PC-3 (cell line): ENCODE measurements at regions not wholly inside any gene's neighbourhood (a gene's known extent, or its start where the extent isn't known, plus 50 kb on each side); places are given as distances from the start of the nearest gene placed in this dataset.

ENCODE experiments used
- ATAC-seq: fragments of 200-7000 bp; cut with Tn5 transposase; 2 replicates; pipeline ENCODE4 v1.9.1; 2020; ENCODE audit warnings: mild to moderate bottlenecking, moderate library complexity
- BruUV-seq: library from RNA; stranded (reverse); fragments of 400-500 nt; replicated peaks from 2 replicates; lab custom pipeline; 2021; lab: Mats Ljungman, UMichigan
- CTCF ChIA-PET: fragments of 300-600 bp; sonication (Branson Sonifier 250); formaldehyde crosslinking; loops from one replicate; lab custom pipeline; 2022; ENCODE audit warnings: antibody characterized with exemption; lab: Charles Lee
- POLR2A ChIA-PET: fragments of 300-600 bp; sonication (Branson Sonifier 250); formaldehyde crosslinking; loops from one replicate; lab custom pipeline; 2022; ENCODE audit warnings: antibody characterized with exemption; ENCODE audit not compliant: unreplicated experiment; lab: Charles Lee
- DNase-seq: peaks from one replicate; pipeline ENCODE4 v3.0.0-alpha.2; 2015
- H2AFZ ChIP-seq: fragments of 300-600 bp; sonication (generic); 2 replicates; pipeline ENCODE4 v1.6.0; 2016; ENCODE audit warnings: antibody characterized with exemption, low read length
- H3F3A ChIP-seq: fragments of 300-600 bp; sonication (generic); one replicate; pipeline ENCODE4 v1.6.0; 2017; ENCODE audit warnings: antibody characterized with exemption, low read length, control low read depth, mild to moderate bottlenecking; ENCODE audit not compliant: unreplicated experiment
- H3K27ac ChIP-seq: fragments of 300-600 bp; sonication (generic); 2 replicates; pipeline ENCODE4 v1.5.1; 2016; ENCODE audit warnings: mild to moderate bottlenecking, low read length
- H3K27me3 ChIP-seq: fragments of 300-600 bp; sonication (generic); 2 replicates; pipeline ENCODE4 v1.6.1; 2016; ENCODE audit warnings: low read length, mixed read lengths
- H3K36me3 ChIP-seq: fragments of 300-600 bp; sonication (generic); 2 replicates; pipeline ENCODE4 v1.6.1; 2016; ENCODE audit warnings: low read depth, mixed run types, low read length, mixed read lengths
- H3K4me1 ChIP-seq: fragments of 300-600 bp; sonication (generic); 2 replicates; pipeline ENCODE4 v1.5.1; 2016; ENCODE audit warnings: low read length; ENCODE audit not compliant: insufficient read depth
- H3K4me2 ChIP-seq: fragments of 300-600 bp; sonication (generic); 2 replicates; pipeline ENCODE4 v1.6.0; 2016; ENCODE audit warnings: low read length
- H3K4me3 ChIP-seq: fragments of 300-600 bp; sonication (generic); 2 replicates; pipeline ENCODE4 v1.5.1; 2016; ENCODE audit warnings: mild to moderate bottlenecking, low read length, mixed read lengths
- H3K79me2 ChIP-seq: fragments of 300-600 bp; sonication (generic); 2 replicates; pipeline ENCODE4 v1.6.1; 2017; ENCODE audit warnings: low read length, mixed read lengths
- H3K9ac ChIP-seq: fragments of 300-600 bp; sonication (generic); 2 replicates; pipeline ENCODE4 v1.6.0; 2016; ENCODE audit warnings: mild to moderate bottlenecking, low read length
- H3K9me2 ChIP-seq: fragments of 300-600 bp; sonication (generic); replicated peaks from 2 replicates; pipeline ENCODE4 v1.6.1; 2016; ENCODE audit warnings: mixed run types, low read length, mixed read lengths
- H3K9me3 ChIP-seq: fragments of 300-600 bp; sonication (generic); 2 replicates; pipeline ENCODE4 v1.6.1; 2016; ENCODE audit warnings: low read length, mixed read lengths
- H4K20me1 ChIP-seq: fragments of 300-600 bp; sonication (generic); 2 replicates; pipeline ENCODE4 v1.6.1; 2016; ENCODE audit warnings: low read length, mixed read lengths
- CTCF ChIP-seq: fragments of 300-600 bp; sonication (generic); conservative IDR thresholded peaks from 2 replicates; pipeline ENCODE4 v1.5.1; 2017; ENCODE audit warnings: antibody characterized with exemption, low read depth, mild to moderate bottlenecking, low read length
- EZH2 ChIP-seq: fragments of 300-600 bp; sonication (generic); IDR thresholded peaks from one replicate; pipeline ENCODE4 v1.6.1; 2017; ENCODE audit warnings: antibody characterized with exemption, mild to moderate bottlenecking, low read length; ENCODE audit not compliant: unreplicated experiment
- EZH2phosphoT487 ChIP-seq: fragments of 300-600 bp; sonication (generic); IDR thresholded peaks from 2 replicates; pipeline ENCODE4 v1.6.1; 2018; ENCODE audit warnings: mild to moderate bottlenecking, antibody characterized with exemption, low read length, borderline replicate concordance
- intact Hi-C: fragments of 100-400 bp; cut with micrococcal nuclease; formaldehyde crosslinking; loops from 2 replicates; pipeline ENCODE4 v1.9.0; 2023

DNA sequence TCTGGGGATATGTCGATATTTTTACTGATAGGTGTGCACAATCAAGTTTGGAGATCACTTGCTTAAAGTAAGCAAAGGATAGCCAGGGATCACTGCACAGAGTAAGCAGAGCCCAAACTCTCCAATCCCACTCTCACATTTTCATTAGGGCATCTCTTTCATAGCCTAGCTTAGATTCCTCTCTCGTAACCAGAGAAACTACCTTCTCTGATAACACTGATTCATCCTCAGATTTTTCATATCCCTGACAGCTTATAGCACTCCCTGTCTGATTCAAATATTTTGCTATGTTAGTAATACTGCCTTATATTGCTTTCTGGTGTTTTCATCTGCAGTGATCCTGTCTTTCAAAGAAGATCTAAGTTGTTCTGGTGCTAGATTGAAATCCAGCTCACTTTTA, 123.7 kb downstream of the CBLL2 start:
- Histone ChIP-seq H3K27me3 (no peaks in the 10 kb centered on the region), H4K20me1 (no peaks in the 10 kb centered on the region), H3K36me3 (no peaks in the 10 kb centered on the region), H3K9me3 (no peaks in the 10 kb centered on the region), H3K79me2 (no peaks in the 10 kb centered on the region), H3K4me1 (peaks cover 11% of the 10 kb centered on the region), H2AFZ (no peak overlapping the region), H3K4me3 (no peak overlapping the region), H3K27ac (peak overlapping the region; percentile 20; the same call in 1 of the 2 replicates), H3K4me2 (no peak overlapping the region), H3K9ac (no peak overlapping the region), H3F3A (no peaks in the 10 kb centered on the region), H3K9me2 (no peaks in the 10 kb centered on the region)
- intact Hi-C loops, result no loop called here
- TF ChIP-seq EZH2 (no peak), CTCF (no peak), EZH2phosphoT487 (no peak)
- peak; percentile 10 for DNase-seq
- ChIA-PET CTCF (no interaction called here), POLR2A (no interaction called here)
- peak; percentile 25; the same call in 1 of the 2 replicates for ATAC-seq
- no TSS peak for BruUV-seq

DNA sequence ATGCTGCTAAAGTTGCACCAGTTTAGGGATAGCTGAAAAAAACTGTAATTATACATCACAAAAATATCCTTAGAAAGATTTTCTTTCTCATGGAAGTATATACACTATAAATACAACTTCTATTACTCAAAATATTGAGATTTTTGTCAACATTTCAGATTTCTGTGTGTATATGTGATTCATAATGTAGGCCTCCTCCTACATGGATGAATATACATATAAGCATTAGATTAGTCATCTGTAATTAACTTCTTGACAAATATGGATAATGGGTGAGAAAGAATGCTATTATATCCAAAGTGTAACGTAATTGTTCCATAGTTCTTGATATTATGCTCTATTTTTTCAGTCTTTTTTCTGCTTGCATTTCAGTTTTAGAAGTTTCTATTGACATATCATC, 124.9 kb downstream of the CBLL2 start:
- Histone ChIP-seq H4K20me1 (no peaks in the 10 kb centered on the region), H3K27ac (peak overlapping the region; percentile 26), H3K36me3 (no peaks in the 10 kb centered on the region), H2AFZ (no peak overlapping the region), H3K4me3 (no peak overlapping the region), H3K9me2 (no peaks in the 10 kb centered on the region), H3F3A (no peaks in the 10 kb centered on the region), H3K9me3 (no peaks in the 10 kb centered on the region), H3K27me3 (no peaks in the 10 kb centered on the region), H3K9ac (no peak overlapping the region), H3K4me2 (no peak overlapping the region), H3K79me2 (no peaks in the 10 kb centered on the region), H3K4me1 (peaks cover 11% of the 10 kb centered on the region)
- DNase-seq, result peak; percentile 41
- TF ChIP-seq CTCF, result no peak
- BruUV-seq, result no TSS peak
- POLR2A ChIA-PET, result no interaction called here
- CTCF ChIA-PET, result no interaction called here
- intact Hi-C loops, result no loop called here
- ATAC-seq, result peak; percentile 44

DNA sequence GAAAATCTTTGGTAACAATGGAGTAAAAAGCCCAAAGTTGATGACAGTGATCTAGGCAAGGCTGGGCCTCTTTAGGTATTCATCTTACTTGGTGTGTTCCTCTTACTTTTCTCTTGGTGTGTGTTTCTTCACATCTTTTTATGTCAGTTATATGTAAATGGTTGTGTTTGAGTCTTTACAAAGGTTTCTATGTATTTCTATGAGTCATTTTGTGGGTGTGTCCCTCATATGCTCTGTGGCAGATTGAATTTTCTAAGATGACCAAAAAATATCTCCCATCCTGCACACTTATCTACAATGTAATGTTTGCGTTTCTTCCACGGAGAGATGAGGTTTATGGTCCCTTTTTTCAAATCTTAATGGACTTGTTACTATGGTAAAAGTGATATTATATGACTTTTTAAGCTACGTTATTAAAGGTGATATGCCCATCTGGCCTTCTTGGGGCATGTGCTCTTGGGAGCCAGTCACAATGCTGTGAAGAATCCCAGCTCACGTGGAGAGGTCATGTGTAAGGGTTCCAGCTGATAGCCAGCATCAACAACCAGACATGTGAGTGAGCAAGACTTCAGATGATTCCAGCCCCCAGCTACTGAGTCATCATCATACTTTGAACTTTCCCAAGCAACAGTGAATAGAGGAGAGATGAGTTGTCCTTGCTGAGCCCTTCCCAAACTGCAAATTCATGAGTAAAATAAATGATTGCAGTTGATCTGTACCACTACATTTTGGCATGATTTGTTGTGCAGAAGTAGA, 126.9 kb downstream of the CBLL2 start:
- H3K27ac ChIP-seq, result peak overlapping the region; percentile 12; the same call in 1 of the 2 replicates
- H3K27me3 ChIP-seq, result no peaks in the 10 kb centered on the region
- no peaks in the 10 kb centered on the region for H3K9me3 ChIP-seq
- TF ChIP-seq CTCF (no peak), EZH2 (no peak), EZH2phosphoT487 (no peak)
- intact Hi-C loops, result no loop called here
- H4K20me1 ChIP-seq, result no peaks in the 10 kb centered on the region
- ATAC-seq (peak; percentile 42; the same call in 1 of the 2 replicates), DNase-seq (peak; percentile 33)
- peaks cover 11% of the 10 kb centered on the region for H3K4me1 ChIP-seq
- H3K9me2 ChIP-seq, result no peaks in the 10 kb centered on the region
- H3K36me3 ChIP-seq, result no peaks in the 10 kb centered on the region
- POLR2A ChIA-PET, result no interaction called here
- CTCF ChIA-PET, result no interaction called here
- H2AFZ ChIP-seq, result no peak overlapping the region
- no peaks in the 10 kb centered on the region for H3K79me2 ChIP-seq
- no peak overlapping the region for H3K4me3 ChIP-seq
- no peak overlapping the region for H3K4me2 ChIP-seq
- no peaks in the 10 kb centered on the region for H3F3A ChIP-seq
- no peak overlapping the region for H3K9ac ChIP-seq
- BruUV-seq, result no TSS peak
